ENCODE measurements at regions not wholly inside any gene's neighbourhood (a gene's known extent, or its start where the extent isn't known, plus 50 kb on each side); places are given as distances from the start of the nearest gene placed in this dataset.

GRCh38 chr17:83160443-83161297 lies 81.3 kb downstream of the METRNL start:
- TF ChIP-seq CTCF (conservative IDR thresholded peaks at IDR 0.05): no peak
- no peak for TF ChIP-seq EZH2 (IDR thresholded peaks at IDR 0.05; ENCODE audit: low read depth)

Data from PC-9 (cell line).